GM19023 (cell line): ENCODE measurements at regions not wholly inside any gene's neighbourhood (a gene's known extent, or its start where the extent isn't known, plus 50 kb on each side); places are given as distances from the start of the nearest gene placed in this dataset.

ENCODE experiments used
- ATAC-seq: cut with Tn5 transposase; IDR thresholded peaks from one replicate; pipeline ENCODE4 v1.9.1; 2021; ENCODE audit warnings: mild to moderate bottlenecking, moderate library complexity; ENCODE audit not compliant: unreplicated experiment

- ATAC-seq = no peak
These were observed 84.5 kb upstream of the SYNPR start for GRCh38 chr3:63193647-63194046.

GRCh38 chr3:63199606-63200005, 78.5 kb upstream of the SYNPR start:
- ATAC-seq = no peak

- ATAC-seq = no peak
These were observed 75.6 kb upstream of the SYNPR start for GRCh38 chr3:63202529-63202928.

- ATAC-seq = no peak
These were observed 71.0 kb upstream of the SYNPR start for GRCh38 chr3:63207066-63207590.

GRCh38 chr3:63228087-63228486, 50.0 kb upstream of the SYNPR start:
- no peak for ATAC-seq
